Lung (tissue), 11 donors: ENCODE measurements at regions not wholly inside any gene's neighbourhood (a gene's known extent, or its start where the extent isn't known, plus 50 kb on each side); places are given as distances from the start of the nearest gene placed in this dataset.

Experiments
- ATAC-seq: fragments of 200-7000 bp; cut with Tn5 transposase; one replicate; pipeline ENCODE4 v1.9.1; 2020; ENCODE audit warnings: moderate number of reproducible peaks; ENCODE audit not compliant: insufficient read depth, low FRiP score
- DNase-seq, 3 donors: peaks; one replicate each; pipeline ENCODE4 v3.0.0-alpha.2; 2013 to 2017
- H3K27ac ChIP-seq, 2 donors: one replicate each; pipeline ENCODE4 v1.5.1; 2013; ENCODE audit warnings: mild to moderate bottlenecking in 2 of 2, moderate library complexity in 2 of 2, control low read depth in 1 of 2, inconsistent platforms in 1 of 2, low read depth in 1 of 2, low read length in 1 of 2
- H3K27me3 ChIP-seq, 3 donors: one replicate each; pipeline ENCODE4 v1.5.1; 2013; ENCODE audit warnings: low read length in 2 of 3; ENCODE audit not compliant: control insufficient read depth in 3 of 3, insufficient read depth in 3 of 3
- H3K36me3 ChIP-seq, 4 donors: one replicate each; pipeline ENCODE4 v1.5.1; 2013; ENCODE audit warnings: low read length in 4 of 4, mild to moderate bottlenecking in 1 of 4, moderate library complexity in 1 of 4; ENCODE audit not compliant: control insufficient read depth in 4 of 4, insufficient read depth in 4 of 4
- H3K4me1 ChIP-seq, 5 donors: one replicate each; pipeline ENCODE4 v1.5.1; 2013; ENCODE audit warnings: low read length in 5 of 5, mild to moderate bottlenecking in 2 of 5, moderate library complexity in 1 of 5; ENCODE audit not compliant: control insufficient read depth in 5 of 5, insufficient read depth in 5 of 5
- H3K4me3 ChIP-seq: one replicate; pipeline ENCODE4 v1.5.1; 2013; ENCODE audit warnings: mild to moderate bottlenecking, control low read depth, moderate library complexity
- H3K9ac ChIP-seq, 2 donors: one replicate each; pipeline ENCODE4 v1.5.1; 2013; ENCODE audit warnings: low read length in 2 of 2, control low read depth in 1 of 2; ENCODE audit not compliant: insufficient read depth in 1 of 2
- H3K9me3 ChIP-seq, 4 donors: one replicate each; pipeline ENCODE4 v1.5.1; 2013; ENCODE audit warnings: low read length in 3 of 4, mild to moderate bottlenecking in 1 of 4, moderate library complexity in 1 of 4; ENCODE audit not compliant: control insufficient read depth in 4 of 4, insufficient read depth in 3 of 4
- WGBS, 2 donors: extraction: QIAGEN DNeasy Blood & Tissue Kit; methylation state at CpG; one replicate each; pipeline ENCODE4 v1.1.7; 2013; 5-methylcytosine and 5-hydroxymethylcytosine counted together
- TF ChIP-seq, protein P1 (sequence below): IDR thresholded peaks from 2 replicates; pipeline ENCODE4 v1.5.1; 2012; ENCODE audit warnings: mild to moderate bottlenecking; ENCODE audit errors: control extremely low read depth, extremely low read depth
- donor health status: control.
- donor health status: control.
- donor health status: Bipolar disorder and iron deficiency.
- donor health status: healthy.
- donor health status: DM: yes; HTN: yes; CAD: no.

DNA sequence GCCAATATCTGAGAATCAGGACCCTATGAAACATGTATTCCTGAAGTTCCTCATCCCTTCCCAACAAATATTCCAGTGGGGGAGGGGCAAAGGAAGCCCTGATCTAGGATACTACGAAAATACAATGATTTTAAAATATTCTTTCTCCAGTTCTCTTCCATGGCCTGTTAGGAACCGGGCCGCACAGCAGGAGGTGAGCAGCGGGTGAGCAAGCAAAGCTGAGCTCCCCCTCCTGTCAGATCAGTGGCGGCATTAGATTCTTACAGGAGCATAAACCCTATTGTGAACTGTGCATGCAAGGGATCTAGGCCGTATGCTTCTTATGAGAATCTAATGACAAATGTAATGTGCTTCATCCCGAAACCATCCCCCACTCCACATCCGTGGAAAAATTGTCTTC, 370.8 kb downstream of the WDR11 start:
- Histone ChIP-seq H3K9me3 (no peaks in the 10 kb centered on the region), H3K27me3 (no peaks in the 10 kb centered on the region), H3K36me3 (no peaks in the 10 kb centered on the region), H3K4me3 (no peak overlapping the region), H3K4me1 (peaks cover 0 to 8% (median 5%) of the 10 kb centered on the region in 5 donors), H3K9ac (no peak overlapping the region), H3K27ac (no peak overlapping the region)
- DNase-seq (no peak), ATAC-seq (no peak)
- WGBS, 2 donors, result 83 to 88% methylated on average over 8 of the region's 8 CpGs
- TF ChIP-seq, protein P1, sequence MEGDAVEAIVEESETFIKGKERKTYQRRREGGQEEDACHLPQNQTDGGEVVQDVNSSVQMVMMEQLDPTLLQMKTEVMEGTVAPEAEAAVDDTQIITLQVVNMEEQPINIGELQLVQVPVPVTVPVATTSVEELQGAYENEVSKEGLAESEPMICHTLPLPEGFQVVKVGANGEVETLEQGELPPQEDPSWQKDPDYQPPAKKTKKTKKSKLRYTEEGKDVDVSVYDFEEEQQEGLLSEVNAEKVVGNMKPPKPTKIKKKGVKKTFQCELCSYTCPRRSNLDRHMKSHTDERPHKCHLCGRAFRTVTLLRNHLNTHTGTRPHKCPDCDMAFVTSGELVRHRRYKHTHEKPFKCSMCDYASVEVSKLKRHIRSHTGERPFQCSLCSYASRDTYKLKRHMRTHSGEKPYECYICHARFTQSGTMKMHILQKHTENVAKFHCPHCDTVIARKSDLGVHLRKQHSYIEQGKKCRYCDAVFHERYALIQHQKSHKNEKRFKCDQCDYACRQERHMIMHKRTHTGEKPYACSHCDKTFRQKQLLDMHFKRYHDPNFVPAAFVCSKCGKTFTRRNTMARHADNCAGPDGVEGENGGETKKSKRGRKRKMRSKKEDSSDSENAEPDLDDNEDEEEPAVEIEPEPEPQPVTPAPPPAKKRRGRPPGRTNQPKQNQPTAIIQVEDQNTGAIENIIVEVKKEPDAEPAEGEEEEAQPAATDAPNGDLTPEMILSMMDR, result no peak

DNA sequence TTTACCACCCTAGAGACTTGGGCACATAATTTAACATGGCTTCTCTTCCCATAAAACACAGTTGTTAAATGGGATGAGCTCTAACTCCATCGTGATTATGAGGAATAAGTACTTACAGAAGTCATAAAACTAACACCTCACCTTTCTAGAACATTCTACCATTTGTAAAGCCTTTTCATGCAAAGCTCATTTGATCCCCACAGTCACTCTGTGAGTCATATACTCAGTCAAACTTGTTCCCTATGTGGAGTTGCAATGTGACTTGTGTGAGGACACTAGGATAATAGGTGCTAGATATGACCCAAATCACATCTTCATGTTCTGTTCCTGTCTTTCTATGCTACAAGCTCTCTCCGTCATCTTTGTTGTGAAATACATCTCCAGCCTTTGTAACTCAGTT, 371.7 kb downstream of the WDR11 start:
- no peak for ATAC-seq
- DNase-seq, result no peak
- no peak overlapping the region for H3K4me3 ChIP-seq
- H3K36me3 ChIP-seq, result no peaks in the 10 kb centered on the region
- no peak overlapping the region for H3K27ac ChIP-seq
- H3K9me3 ChIP-seq, result no peaks in the 10 kb centered on the region
- WGBS, 2 donors, result 51 to 82% methylated on average over 2 of the region's 2 CpGs
- TF ChIP-seq, protein P1, result no peak
- no peak overlapping the region for H3K9ac ChIP-seq
- H3K27me3 ChIP-seq, result no peaks in the 10 kb centered on the region
- H3K4me1 ChIP-seq, result peaks cover 0 to 4% (median under 1%) of the 10 kb centered on the region in 5 donors

DNA sequence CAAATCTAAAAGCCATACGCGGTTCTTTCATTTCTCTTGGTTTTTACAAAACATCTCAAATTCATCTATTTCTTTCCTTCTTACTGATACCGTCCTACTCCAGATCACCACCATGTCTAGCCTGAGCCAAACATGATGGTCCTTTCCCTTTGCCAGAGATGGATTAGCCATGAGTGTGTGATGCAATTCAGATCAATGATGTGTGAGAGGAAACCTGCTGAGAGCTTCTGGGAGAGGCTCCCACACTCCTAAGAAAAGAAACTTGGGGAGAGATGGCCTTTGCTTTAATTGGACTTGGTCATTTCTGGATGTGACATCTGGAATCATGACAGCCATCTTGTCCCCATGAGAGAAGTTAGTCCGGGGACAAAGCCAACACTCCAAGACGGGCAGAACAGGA, 367.2 kb downstream of the FGFR2 start:
- H3K27me3 ChIP-seq, result no peaks in the 10 kb centered on the region
- H3K27ac ChIP-seq, result no peak overlapping the region
- no peak overlapping the region for H3K9ac ChIP-seq
- DNase-seq (peak in 2 of 3 donors; percentile 19 to 58), ATAC-seq (no peak)
- peaks cover 0 to 6% (median 0%) of the 10 kb centered on the region in 4 donors for H3K9me3 ChIP-seq
- peaks cover 0 to 3% (median 2%) of the 10 kb centered on the region in 5 donors for H3K4me1 ChIP-seq
- no peaks in the 10 kb centered on the region for H3K36me3 ChIP-seq
- TF ChIP-seq, protein P1, result no peak
- 77 to 79% methylated on average over 5 of the region's 5 CpGs for WGBS, 2 donors
- no peak overlapping the region for H3K4me3 ChIP-seq

DNA sequence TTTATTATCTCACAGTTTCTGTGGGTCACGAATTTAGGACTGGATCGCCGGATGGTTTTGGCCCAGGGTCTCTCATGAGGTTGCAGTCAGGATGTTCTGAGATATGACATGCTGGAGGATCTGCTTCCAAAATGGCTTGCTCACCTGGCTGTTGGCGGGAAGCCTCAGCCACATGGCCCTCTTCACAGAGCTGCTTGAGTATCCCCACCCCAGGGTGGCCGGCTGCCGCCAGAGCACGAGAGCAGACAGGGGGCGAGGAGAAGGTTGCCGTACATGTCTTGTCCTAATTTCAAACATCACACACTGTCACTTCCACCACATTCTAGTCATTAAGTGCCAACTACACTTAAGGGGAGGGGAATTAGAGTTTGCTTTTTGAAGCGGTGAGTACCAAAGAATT, 365.8 kb downstream of the FGFR2 start:
- Histone ChIP-seq H3K9me3 (peaks cover 0 to 6% (median 0%) of the 10 kb centered on the region in 4 donors), H3K4me3 (no peak overlapping the region), H3K4me1 (peaks cover 0 to 3% (median 2%) of the 10 kb centered on the region in 5 donors), H3K9ac (no peak overlapping the region), H3K27ac (no peak overlapping the region), H3K36me3 (no peaks in the 10 kb centered on the region), H3K27me3 (no peaks in the 10 kb centered on the region)
- TF ChIP-seq, protein P1, result no peak
- no peak for ATAC-seq
- no peak for DNase-seq
- 86 to 90% methylated on average over 10 of the region's 10 CpGs for WGBS, 2 donors
